ENCODE measurements at regions not wholly inside any gene's neighbourhood (a gene's known extent, or its start where the extent isn't known, plus 50 kb on each side); places are given as distances from the start of the nearest gene placed in this dataset.

DNA sequence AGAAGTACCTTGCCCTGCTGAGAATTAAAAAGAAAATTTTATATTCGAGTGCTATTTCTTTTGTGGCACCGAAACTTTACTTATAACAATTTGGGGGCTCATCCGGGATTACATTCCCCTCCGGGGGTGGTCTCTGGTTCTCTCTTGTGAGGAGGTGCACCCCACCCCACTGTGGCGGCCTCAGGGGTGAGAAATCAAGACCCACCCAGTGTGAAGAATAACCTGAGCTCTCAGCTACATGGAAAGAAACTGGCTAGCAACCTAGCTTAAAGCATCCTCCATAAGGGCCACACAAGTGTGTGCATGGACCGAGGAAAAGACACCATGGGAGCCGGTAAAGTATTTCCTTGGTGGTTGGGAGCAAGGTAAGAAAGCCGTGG lies 50.9 kb upstream of the ANKRD10 start:
- H3K4me3 ChIP-seq (ENCODE audit: low read depth, low read length), result no peak overlapping the region
- DNase-seq (ENCODE audit: low read depth), result no peak
- no peak for TF ChIP-seq CTCF (IDR thresholded peaks at IDR 0.05; ENCODE audit: insufficient read depth, low read depth, low read length)

GRCh38 chr13:110965038-110965754 lies 50.3 kb upstream of the ANKRD10 start:
- no peak overlapping the region for H3K4me3 ChIP-seq (ENCODE audit: low read depth, low read length)
- no peak for TF ChIP-seq CTCF (IDR thresholded peaks at IDR 0.05; ENCODE audit: insufficient read depth, low read depth, low read length)
- peak; percentile 35 for DNase-seq (ENCODE audit: low read depth)
